ENCODE measurements at regions not wholly inside any gene's neighbourhood (a gene's known extent, or its start where the extent isn't known, plus 50 kb on each side); places are given as distances from the start of the nearest gene placed in this dataset.

DNA sequence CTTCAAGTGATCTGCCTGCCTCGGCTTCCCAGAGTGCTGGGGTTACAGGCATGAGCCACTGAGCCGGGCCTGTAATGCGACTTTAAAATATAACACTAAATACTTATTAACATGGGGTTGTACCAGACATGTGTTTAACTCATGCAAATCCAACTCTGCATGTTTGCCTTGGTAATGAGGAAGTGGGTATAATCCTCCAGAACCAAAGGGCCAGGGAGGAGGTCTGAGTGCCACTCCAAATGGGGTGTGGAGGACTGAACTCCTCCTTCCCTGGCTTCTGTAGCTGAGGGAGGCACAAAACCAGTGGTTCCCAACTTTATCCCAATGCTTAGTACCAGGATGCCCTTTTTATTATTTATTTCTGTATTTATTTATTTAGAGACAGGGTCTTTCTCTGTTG is 61.6 kb upstream of the MED13L start:
- TF ChIP-seq, protein P1, sequence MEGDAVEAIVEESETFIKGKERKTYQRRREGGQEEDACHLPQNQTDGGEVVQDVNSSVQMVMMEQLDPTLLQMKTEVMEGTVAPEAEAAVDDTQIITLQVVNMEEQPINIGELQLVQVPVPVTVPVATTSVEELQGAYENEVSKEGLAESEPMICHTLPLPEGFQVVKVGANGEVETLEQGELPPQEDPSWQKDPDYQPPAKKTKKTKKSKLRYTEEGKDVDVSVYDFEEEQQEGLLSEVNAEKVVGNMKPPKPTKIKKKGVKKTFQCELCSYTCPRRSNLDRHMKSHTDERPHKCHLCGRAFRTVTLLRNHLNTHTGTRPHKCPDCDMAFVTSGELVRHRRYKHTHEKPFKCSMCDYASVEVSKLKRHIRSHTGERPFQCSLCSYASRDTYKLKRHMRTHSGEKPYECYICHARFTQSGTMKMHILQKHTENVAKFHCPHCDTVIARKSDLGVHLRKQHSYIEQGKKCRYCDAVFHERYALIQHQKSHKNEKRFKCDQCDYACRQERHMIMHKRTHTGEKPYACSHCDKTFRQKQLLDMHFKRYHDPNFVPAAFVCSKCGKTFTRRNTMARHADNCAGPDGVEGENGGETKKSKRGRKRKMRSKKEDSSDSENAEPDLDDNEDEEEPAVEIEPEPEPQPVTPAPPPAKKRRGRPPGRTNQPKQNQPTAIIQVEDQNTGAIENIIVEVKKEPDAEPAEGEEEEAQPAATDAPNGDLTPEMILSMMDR (IDR thresholded peaks at IDR 0.05; ENCODE audit: insufficient read depth, low read depth, low read length, missing control alignments), result no peak
- no peak for DNase-seq (ENCODE audit: low read depth)
- H3K4me3 ChIP-seq (ENCODE audit: low read depth, low read length), result no peak overlapping the region

DNA sequence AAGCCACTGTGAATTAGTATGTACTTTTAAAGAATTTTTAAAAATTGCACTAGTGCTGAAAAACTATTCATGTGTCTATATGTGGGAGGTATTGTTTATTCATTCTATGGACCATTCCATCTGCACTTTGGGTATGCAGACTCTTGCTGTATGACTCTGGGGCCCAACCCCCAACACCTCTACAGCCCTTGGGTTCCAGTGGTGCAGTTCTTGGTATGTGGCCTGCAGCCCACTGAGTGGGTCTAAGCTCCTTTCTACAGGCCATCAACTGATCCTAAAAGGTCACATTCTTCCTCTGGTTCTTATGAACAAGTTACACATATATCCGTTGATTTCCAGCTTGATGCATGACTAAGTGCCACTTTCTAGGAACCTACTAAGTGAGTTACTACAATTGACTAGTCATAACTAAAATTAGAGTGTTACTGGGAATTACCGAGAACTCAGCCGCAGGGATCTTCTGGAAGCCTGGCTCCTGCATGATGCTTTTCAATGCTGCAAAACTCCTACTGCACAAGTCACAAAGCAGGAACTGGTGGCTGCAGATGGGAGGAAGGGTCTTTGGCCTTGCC is 62.4 kb upstream of the MED13L start:
- H3K4me3 ChIP-seq (ENCODE audit: low read depth, low read length), result no peak overlapping the region
- TF ChIP-seq, protein P1 (IDR thresholded peaks at IDR 0.05; ENCODE audit: insufficient read depth, low read depth, low read length, missing control alignments), result no peak
- DNase-seq (ENCODE audit: low read depth), result no peak

DNA sequence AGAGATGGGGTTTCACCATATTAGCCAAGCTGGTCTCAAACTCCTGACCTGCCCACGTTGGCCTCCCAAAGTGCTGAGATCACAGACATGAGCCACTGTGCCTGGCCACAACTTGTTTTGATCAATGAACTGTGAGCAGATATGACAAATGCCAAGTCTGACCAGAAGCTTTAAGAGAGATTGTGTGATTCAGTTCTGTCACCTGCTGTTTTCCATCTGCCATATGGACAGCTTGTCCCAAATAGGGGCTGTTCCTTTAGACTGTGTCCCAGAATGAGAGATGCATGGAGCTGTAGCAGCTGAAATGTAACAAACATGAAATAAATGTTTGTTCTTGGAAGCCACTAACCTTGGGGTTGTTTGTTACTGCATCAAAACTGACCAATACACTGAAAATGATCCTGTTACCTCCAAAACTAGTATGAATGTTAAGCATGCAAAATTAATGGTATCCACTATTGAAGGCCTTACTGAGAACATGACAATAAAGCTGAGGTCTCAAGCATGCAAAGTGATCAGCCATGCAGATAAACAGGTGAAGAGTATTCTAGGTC is 65.9 kb upstream of the MED13L start:
- DNase-seq (ENCODE audit: low read depth), result no peak
- TF ChIP-seq, protein P1 (IDR thresholded peaks at IDR 0.05; ENCODE audit: insufficient read depth, low read depth, low read length, missing control alignments), result no peak
- H3K4me3 ChIP-seq (ENCODE audit: low read depth, low read length), result no peak overlapping the region

DNA sequence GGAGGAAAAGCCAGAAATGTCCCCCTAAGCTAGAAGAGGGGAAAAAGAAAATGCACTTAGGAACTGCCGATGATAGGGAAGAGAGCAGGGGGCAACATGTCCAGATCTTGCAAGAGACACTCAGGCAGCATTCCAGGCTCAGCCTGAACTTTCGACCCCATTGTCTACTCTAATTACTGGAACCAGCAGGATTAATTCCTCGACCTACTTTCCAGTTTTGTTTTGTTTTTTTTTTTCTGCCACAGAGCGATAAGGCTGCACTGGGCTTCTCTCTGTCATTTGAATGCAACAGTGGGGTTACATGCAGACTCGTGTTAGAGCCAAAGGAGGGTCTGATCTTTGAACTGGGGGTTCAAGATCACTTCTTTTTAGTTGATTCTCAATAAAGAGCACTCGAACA is 68.7 kb upstream of the MED13L start:
- no peak for DNase-seq (ENCODE audit: low read depth)
- TF ChIP-seq, protein P1 (IDR thresholded peaks at IDR 0.05; ENCODE audit: insufficient read depth, low read depth, low read length, missing control alignments), result no peak
- H3K4me3 ChIP-seq (ENCODE audit: low read depth, low read length), result no peak overlapping the region

DNA sequence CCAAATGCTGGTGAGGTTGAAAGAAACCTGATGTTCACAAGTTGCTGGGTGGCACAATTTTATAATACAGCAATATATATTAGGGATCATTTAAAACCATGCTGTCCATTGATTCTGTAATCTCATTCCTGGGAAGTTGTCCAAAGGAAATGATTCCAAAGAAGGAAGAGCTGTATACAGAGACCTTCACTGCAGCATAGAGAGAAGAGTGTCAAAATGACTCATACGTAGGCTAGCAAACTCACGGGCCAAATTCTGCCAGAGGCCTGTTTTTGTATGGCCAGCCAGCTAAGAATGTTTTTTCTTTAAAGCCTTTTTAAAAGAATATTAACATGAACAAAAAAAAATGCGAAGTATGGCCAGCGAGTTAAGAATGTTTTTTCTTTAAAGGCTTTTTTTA is 69.2 kb upstream of the MED13L start:
- H3K4me3 ChIP-seq (ENCODE audit: low read depth, low read length), result no peak overlapping the region
- TF ChIP-seq, protein P1 (IDR thresholded peaks at IDR 0.05; ENCODE audit: insufficient read depth, low read depth, low read length, missing control alignments), result no peak
- DNase-seq (ENCODE audit: low read depth), result no peak

DNA sequence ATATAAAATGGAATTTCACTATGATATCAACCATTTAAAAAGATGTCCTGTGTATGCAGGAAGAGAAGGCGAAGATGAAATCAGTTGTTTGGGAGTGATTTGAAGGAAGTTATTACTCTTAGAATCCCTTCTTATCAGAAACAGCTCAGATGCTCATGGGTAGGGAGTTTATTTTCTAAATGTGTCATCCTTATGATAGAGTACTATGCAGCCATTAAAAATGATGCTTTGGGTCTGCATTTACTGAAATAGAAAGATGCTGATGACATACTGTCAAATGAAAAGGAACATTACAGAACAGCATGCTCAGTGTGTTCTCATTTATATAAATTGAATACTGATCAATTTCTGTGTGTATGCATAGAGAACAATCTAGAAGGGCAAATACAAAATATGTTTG is 69.8 kb upstream of the MED13L start:
- no peak for DNase-seq (ENCODE audit: low read depth)
- H3K4me3 ChIP-seq (ENCODE audit: low read depth, low read length), result no peak overlapping the region
- TF ChIP-seq, protein P1 (IDR thresholded peaks at IDR 0.05; ENCODE audit: insufficient read depth, low read depth, low read length, missing control alignments), result no peak

DNA sequence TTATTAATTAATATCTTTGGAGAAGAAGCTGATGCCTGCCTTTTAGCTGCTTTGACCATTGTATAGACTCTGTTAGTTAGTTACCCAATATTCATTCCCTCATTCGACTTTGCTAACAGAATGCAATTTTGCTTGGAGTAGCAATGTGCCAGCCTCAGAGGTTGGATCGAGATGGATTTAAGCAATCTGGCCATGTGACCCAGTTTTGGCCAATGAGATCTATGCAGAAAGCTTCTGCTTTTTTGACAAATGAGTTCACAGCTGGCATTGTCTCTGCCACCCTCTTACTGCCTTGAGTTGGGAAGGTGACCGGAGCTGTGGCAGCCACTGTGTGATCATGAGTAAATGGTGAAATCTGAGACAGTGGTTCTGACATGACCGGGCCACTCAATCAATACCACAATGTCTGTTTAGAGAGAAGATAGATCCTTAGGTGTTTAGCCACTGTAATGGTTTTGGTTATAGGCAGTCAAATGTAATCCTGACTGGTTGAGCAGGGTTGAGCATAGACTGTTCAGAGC is 74.9 kb upstream of the MED13L start:
- H3K4me3 ChIP-seq (ENCODE audit: low read depth, low read length), result no peak overlapping the region
- no peak for DNase-seq (ENCODE audit: low read depth)
- TF ChIP-seq, protein P1 (IDR thresholded peaks at IDR 0.05; ENCODE audit: insufficient read depth, low read depth, low read length, missing control alignments), result no peak

All from GM12865 (cell line).